GM10248 (cell line): ENCODE measurements at regions not wholly inside any gene's neighbourhood (a gene's known extent, or its start where the extent isn't known, plus 50 kb on each side); places are given as distances from the start of the nearest gene placed in this dataset.

ENCODE experiments used
- CTCF ChIA-PET: fragments of 300-600 bp; sonication (Branson Sonifier 250); formaldehyde crosslinking; extraction: SDS; loops from one replicate; lab custom pipeline; 2021; ENCODE audit warnings: antibody characterized with exemption; lab: Yijun Ruan, JAX
- POLR2A ChIA-PET: fragments of 350-650 bp; sonication (Branson Sonifier 250); formaldehyde crosslinking; extraction: SDS; loops from one replicate; lab custom pipeline; 2020; ENCODE audit warnings: antibody characterized with exemption; lab: Yijun Ruan, JAX
- DNase-seq: peaks from one replicate; pipeline ENCODE4 v3.0.0; 2012; ENCODE audit errors: extremely low spot score
- CTCF ChIP-seq: IDR thresholded peaks from 2 replicates; pipeline ENCODE4 v1.5.1; 2012; ENCODE audit warnings: mild to moderate bottlenecking, low read depth; ENCODE audit errors: extremely low read depth, missing control alignments, control extremely low read depth

- no peak for DNase-seq
- CTCF ChIA-PET: interaction anchor here (1.1 to 1.8 kb wide), 4 partner anchors 20 to 482 kb away, joined by 4 to 6 read pairs (median 4); no protein-coding TSS in a partner anchor
- POLR2A ChIA-PET: no interaction called here
- no peak for TF ChIP-seq CTCF
Observed at GRCh38 chr10:43904844-43905243, 256.2 kb upstream of the ZNF32 start.

- no peak for DNase-seq
- ChIA-PET CTCF (interaction anchor here (1.3 to 1.8 kb wide), 3 partner anchors 38 to 482 kb away, joined by 4 to 6 read pairs (median 4); no protein-coding TSS in a partner anchor), POLR2A (no interaction called here)
- no peak for TF ChIP-seq CTCF
Observed at GRCh38 chr10:43904301-43904700, 255.6 kb upstream of the ZNF32 start.

GRCh38 chr10:43903451-43903850 lies 254.8 kb upstream of the ZNF32 start:
- ChIA-PET CTCF (interaction anchor here (1.1 to 1.3 kb wide), 2 partner anchors 15 to 483 kb away, joined by 3 to 4 read pairs; no protein-coding TSS in a partner anchor), POLR2A (no interaction called here)
- no peak for DNase-seq
- no peak for TF ChIP-seq CTCF

- no peak for DNase-seq
- POLR2A ChIA-PET: no interaction called here
- TF ChIP-seq CTCF: no peak
- CTCF ChIA-PET: interaction anchor here (1.1 kb wide), 1 partner anchor 14 kb away, joined by 3 read pairs; no protein-coding TSS in a partner anchor
Observed at GRCh38 chr10:43902842-43903241, 254.2 kb upstream of the ZNF32 start.

- ChIA-PET CTCF (interaction anchor here (1.0 kb wide), 1 partner anchor 8 kb away, joined by 3 read pairs; no protein-coding TSS in a partner anchor), POLR2A (no interaction called here)
- no peak for DNase-seq
- no peak for TF ChIP-seq CTCF
Observed at GRCh38 chr10:43901744-43902504, 253.2 kb upstream of the ZNF32 start.

- TF ChIP-seq CTCF: no peak
- ChIA-PET POLR2A (no interaction called here), CTCF (interaction anchor here (1.0 to 1.1 kb wide), 2 partner anchors 9 to 40 kb away, joined by 3 read pairs; no protein-coding TSS in a partner anchor)
- no peak for DNase-seq
Observed at GRCh38 chr10:43901302-43901701, 252.6 kb upstream of the ZNF32 start.
